Kidney epithelial cell (primary cell): ENCODE measurements at regions not wholly inside any gene's neighbourhood (a gene's known extent, or its start where the extent isn't known, plus 50 kb on each side); places are given as distances from the start of the nearest gene placed in this dataset.

ENCODE experiments used
- DNase-seq: peaks from one replicate; pipeline ENCODE4 v3.0.0-alpha.2; 2010; ENCODE audit warnings: low read depth
- H3K27me3 ChIP-seq: 2 replicates; pipeline ENCODE4 v1.6.0; 2011; ENCODE audit warnings: low read length; ENCODE audit not compliant: control insufficient read depth, insufficient read depth
- H3K36me3 ChIP-seq: 2 replicates; pipeline ENCODE4 v1.5.1; 2011; ENCODE audit warnings: low read length; ENCODE audit not compliant: control insufficient read depth, insufficient read depth
- H3K4me3 ChIP-seq: 2 replicates; pipeline ENCODE4 v1.5.1; 2011; ENCODE audit warnings: low read depth, mild to moderate bottlenecking, control low read depth, low read length
- TF ChIP-seq, protein P1 (sequence below): IDR thresholded peaks from 2 replicates; pipeline ENCODE4 v1.5.1; 2011; ENCODE audit warnings: mild to moderate bottlenecking, moderate library complexity, low read length, control low read depth, inconsistent platforms; ENCODE audit not compliant: insufficient read depth, poor library complexity, severe bottlenecking

DNA sequence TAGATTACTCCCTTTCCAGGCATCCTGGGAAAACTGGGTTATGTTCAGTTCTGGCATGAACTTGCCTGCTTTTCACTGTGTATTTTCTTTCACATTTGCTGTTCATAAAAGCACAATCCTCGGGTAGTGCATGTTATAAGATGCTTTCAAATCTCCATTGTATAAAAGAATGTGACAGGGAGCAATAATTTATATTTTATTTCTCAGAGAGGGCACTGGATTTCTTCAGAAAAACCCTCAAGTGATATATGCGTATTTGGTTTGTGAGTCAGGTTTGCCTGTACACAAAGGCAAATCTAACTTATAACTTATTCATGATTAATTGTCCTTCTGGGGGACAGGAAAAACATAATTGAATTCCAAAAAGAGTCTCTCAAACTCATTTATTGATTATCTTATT is 440.7 kb upstream of the MMADHC start:
- Histone ChIP-seq H3K4me3 (no peak overlapping the region), H3K27me3 (no peaks in the 10 kb centered on the region), H3K36me3 (no peaks in the 10 kb centered on the region)
- TF ChIP-seq, protein P1, sequence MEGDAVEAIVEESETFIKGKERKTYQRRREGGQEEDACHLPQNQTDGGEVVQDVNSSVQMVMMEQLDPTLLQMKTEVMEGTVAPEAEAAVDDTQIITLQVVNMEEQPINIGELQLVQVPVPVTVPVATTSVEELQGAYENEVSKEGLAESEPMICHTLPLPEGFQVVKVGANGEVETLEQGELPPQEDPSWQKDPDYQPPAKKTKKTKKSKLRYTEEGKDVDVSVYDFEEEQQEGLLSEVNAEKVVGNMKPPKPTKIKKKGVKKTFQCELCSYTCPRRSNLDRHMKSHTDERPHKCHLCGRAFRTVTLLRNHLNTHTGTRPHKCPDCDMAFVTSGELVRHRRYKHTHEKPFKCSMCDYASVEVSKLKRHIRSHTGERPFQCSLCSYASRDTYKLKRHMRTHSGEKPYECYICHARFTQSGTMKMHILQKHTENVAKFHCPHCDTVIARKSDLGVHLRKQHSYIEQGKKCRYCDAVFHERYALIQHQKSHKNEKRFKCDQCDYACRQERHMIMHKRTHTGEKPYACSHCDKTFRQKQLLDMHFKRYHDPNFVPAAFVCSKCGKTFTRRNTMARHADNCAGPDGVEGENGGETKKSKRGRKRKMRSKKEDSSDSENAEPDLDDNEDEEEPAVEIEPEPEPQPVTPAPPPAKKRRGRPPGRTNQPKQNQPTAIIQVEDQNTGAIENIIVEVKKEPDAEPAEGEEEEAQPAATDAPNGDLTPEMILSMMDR: no peak
- DNase-seq: no peak

DNA sequence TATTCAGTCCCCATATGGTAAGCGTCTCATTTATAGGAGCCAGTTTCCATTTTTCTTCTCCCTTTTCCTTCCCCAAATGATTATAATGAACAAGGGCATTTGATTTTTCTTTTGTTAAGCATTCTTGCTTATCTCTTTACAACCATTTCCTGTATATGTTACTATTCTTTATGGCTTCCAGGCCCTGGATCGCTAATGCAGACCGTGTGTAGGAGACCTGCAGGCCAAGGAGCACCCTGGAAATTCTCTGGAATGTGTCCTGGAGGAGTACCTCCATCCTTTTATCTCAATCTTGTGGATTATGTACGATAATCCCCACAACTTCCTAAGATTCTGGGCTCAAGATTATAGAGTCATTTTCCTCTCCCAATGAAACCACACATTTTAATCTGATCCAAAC is 439.6 kb upstream of the MMADHC start:
- DNase-seq: no peak
- Histone ChIP-seq H3K27me3 (no peaks in the 10 kb centered on the region), H3K4me3 (no peak overlapping the region), H3K36me3 (no peaks in the 10 kb centered on the region)
- TF ChIP-seq, protein P1: no peak

DNA sequence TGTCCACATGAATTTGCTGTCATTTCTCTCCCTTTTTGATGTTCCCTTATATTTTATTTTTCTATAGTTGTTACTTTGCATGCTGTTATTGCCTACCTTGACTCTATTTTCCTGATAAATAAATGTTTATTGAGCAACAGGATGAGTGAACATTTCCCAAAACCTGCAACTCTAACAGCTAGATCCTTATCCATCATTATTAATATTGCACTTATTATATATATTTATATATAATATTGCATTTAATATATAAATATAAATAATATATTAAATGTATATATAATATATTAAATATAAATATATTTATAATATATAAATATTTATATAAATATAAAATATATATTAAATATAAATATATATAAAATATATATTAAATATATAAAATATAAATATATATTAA is 436.1 kb upstream of the MMADHC start:
- TF ChIP-seq, protein P1: no peak
- DNase-seq: no peak
- Histone ChIP-seq H3K36me3 (no peaks in the 10 kb centered on the region), H3K27me3 (no peaks in the 10 kb centered on the region), H3K4me3 (no peak overlapping the region)

DNA sequence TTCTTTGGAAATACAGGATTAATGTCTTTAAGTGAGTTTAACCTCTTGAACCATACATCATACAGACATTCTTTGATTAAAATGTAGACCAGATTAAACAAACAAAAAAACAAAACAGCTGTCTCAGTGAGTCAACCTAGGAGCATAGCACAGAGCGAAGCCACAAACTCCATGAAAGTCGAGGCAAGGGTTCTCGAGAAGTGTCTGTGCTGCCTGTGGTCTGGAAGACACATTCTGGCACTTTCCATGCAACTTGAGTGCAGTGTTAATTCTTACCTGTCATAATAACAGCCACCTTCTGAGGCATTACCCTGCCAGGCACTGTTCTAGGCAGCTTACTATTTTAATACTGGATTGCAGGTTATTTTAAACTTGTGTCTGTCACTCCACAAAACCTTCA is 435.5 kb upstream of the MMADHC start:
- TF ChIP-seq, protein P1: no peak
- Histone ChIP-seq H3K36me3 (no peaks in the 10 kb centered on the region), H3K27me3 (no peaks in the 10 kb centered on the region), H3K4me3 (no peak overlapping the region)
- no peak for DNase-seq

DNA sequence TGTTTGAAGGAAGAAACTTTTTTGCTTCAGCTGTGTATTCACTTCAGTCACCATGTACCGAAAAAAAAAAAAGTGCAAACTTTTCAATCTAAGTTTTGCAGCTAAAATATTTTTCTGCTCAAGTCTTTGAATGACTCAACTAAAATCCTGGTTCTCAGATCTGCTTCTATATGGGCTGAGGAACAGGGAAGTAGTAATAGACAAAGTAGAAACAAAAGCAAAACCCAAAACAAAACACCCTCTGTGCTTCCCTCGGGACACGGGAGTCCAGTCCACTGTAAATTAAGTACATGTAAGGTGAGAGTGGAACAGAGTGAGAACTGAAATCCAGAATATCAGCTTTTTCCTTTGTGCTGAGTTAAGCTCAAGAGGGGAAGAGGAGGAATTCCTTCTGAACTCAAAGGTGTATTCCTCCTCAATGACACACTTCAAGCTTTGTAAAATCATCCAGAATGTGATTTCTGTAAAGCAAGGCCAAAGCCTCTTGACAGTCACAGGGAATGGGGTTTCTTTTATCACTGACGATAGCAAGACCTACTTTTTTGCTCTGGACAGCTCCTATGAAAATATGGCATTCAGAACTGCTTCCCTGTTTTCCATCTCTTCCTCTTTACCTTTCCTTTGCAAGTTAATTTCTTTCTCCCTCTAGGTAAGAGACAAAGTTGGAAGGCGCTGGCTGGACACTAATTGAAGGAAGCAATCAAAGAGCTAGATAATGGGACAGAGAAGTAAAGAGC is 433.5 kb upstream of the MMADHC start:
- Histone ChIP-seq H3K4me3 (no peak overlapping the region), H3K27me3 (no peaks in the 10 kb centered on the region), H3K36me3 (no peaks in the 10 kb centered on the region)
- no peak for DNase-seq
- TF ChIP-seq, protein P1: no peak

DNA sequence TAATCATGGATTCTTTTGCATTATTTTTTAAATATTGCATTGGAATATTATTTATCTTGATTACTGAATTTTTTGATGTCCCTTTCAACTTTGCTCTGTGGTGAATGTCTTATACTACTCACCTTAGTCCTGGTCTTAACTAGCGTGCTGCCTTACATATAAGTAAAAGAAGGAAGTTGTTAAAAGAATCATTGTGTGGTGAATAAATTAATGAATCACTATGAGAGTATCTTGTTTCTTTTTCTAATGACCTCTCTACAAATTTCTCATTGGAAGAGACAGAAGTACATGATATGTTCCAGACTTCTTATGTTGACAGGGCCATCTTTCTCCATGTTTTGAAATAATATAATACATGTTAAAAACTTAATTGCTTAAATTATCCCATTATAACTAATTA is 432.6 kb upstream of the MMADHC start:
- H3K27me3 ChIP-seq: no peaks in the 10 kb centered on the region
- DNase-seq: no peak
- H3K36me3 ChIP-seq: no peaks in the 10 kb centered on the region
- TF ChIP-seq, protein P1: no peak
- no peak overlapping the region for H3K4me3 ChIP-seq
